ES-I3 (cell line): ENCODE measurements at regions not wholly inside any gene's neighbourhood (a gene's known extent, or its start where the extent isn't known, plus 50 kb on each side); places are given as distances from the start of the nearest gene placed in this dataset.

ENCODE experiments used
- H3K36me3 ChIP-seq: 2 replicates; pipeline ENCODE4 v1.6.1; 2013; ENCODE audit warnings: mild to moderate bottlenecking, low read length, control low read depth, moderate library complexity; ENCODE audit not compliant: insufficient read depth
- H3K4me1 ChIP-seq: 2 replicates; pipeline ENCODE4 v1.6.1; 2013; ENCODE audit warnings: mild to moderate bottlenecking, control low read depth, low read length; ENCODE audit not compliant: insufficient read depth
- H3K9ac ChIP-seq: 2 replicates; pipeline ENCODE4 v1.6.1; 2013; ENCODE audit warnings: low read depth, mild to moderate bottlenecking, low read length, moderate library complexity
- H3K9me3 ChIP-seq: 2 replicates; pipeline ENCODE4 v1.6.1; 2013; ENCODE audit warnings: mild to moderate bottlenecking, low read length, moderate library complexity; ENCODE audit not compliant: control insufficient read depth, insufficient read depth

DNA sequence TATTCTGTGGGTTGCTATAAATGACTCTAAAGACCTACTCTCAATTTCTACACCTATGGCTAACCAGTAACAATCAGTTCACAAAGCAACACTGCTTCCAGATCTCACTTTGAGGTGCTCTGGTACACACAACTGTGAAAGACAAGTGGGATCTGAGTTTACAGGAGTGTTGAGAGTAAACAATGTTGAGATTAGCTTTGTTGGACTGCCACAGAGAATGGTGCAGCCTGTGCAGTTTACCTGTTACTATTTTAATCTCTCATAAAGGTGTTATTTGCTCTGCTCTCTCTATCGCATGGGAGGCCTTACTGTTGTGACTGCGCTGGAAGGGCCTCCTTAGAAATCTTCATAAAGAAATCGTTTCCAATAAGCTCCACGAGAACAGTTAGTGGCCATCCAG lies 112.0 kb downstream of the SOX2 start:
- no peaks in the 10 kb centered on the region for H3K36me3 ChIP-seq
- H3K9ac ChIP-seq: no peak overlapping the region
- no peaks in the 10 kb centered on the region for H3K9me3 ChIP-seq
- peaks cover 4% of the 10 kb centered on the region; the same call in 1 of the 2 replicates for H3K4me1 ChIP-seq

DNA sequence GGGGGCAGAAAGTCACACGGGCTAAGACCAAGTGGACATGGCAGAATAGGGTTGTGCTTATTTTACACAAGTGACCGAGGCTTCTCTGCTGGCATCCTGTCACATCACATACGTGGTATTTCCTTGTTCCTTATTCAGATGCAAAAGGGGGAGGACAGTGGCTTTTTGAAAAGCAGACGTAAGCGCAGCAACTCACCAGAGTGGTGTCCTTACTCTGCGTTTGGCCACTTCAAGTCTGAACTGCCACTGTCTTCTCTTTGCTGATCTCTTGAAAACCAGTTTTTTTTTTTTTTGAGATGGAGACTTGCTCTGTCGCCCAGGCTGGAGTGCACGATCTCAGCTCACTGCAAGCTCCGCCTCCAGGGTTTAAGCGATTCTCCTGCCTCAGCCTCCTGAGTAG lies 113.2 kb downstream of the SOX2 start:
- peak overlapping the region; percentile 7; the same call in 1 of the 2 replicates for H3K9ac ChIP-seq
- peaks cover 4% of the 10 kb centered on the region; the same call in 1 of the 2 replicates for H3K4me1 ChIP-seq
- no peaks in the 10 kb centered on the region for H3K9me3 ChIP-seq
- no peaks in the 10 kb centered on the region for H3K36me3 ChIP-seq

DNA sequence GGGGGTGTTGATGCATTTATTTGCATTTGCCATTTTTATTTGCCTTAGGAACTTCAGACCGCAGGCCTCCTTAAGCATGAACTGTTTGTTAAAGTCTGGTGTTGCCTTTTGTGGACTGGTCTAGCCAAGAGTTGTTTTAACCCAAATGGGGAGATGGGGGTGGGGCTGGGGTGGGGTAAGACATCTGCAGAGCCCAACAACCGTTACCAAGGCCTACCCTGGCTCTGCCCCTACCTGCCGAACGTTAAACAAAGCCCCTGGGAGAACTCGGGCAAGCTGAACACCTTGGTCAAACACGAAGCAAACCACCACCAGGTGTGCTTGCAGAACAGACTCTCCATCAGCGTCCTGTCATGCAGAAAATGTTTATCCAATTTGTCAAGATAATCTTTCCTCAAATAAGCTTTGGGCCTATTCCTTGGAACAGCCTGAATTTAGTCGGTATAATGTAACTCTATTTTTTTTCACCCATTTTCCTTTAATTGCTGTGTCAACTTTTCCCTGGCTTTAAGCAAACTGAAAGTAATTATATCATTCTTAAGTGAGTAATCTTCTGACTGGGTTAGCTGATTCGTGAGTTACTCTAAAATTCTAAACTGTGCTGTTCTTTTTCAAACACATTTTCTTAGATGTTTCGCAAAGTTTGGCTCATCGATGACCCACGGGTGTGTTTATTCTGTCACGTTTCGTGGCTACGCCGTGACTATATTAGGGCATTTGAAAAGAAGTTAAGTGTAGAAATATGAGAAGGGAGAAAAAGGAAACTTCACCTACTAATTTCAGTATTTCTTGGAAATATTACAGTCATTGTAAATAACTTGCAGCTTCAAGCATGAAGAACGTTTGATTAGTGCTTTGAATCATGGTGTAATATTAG lies 127.6 kb downstream of the SOX2 start:
- Histone ChIP-seq H3K9ac (no peak overlapping the region), H3K9me3 (no peaks in the 10 kb centered on the region), H3K4me1 (peaks cover 5% of the 10 kb centered on the region), H3K36me3 (no peaks in the 10 kb centered on the region)

DNA sequence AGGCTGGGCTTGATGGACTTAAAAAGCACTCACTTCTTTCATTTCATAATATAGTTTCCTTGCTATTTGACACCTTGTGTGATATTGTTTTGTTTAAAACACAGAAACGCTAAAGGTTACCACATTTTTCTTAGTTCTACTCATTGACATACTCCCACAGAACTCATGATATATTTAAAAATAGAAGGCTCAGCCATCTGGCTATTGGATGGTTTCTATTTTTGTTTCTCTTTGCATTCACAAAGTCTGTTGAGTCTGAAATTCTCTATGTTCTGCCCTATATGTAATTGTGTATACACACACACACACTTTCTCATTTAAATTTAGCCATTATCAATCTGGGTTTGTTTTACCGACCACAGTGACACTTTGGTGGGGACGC lies 128.2 kb downstream of the SOX2 start:
- no peaks in the 10 kb centered on the region for H3K9me3 ChIP-seq
- no peak overlapping the region for H3K9ac ChIP-seq
- no peaks in the 10 kb centered on the region for H3K36me3 ChIP-seq
- peaks cover 5% of the 10 kb centered on the region; the same call in 1 of the 2 replicates for H3K4me1 ChIP-seq

DNA sequence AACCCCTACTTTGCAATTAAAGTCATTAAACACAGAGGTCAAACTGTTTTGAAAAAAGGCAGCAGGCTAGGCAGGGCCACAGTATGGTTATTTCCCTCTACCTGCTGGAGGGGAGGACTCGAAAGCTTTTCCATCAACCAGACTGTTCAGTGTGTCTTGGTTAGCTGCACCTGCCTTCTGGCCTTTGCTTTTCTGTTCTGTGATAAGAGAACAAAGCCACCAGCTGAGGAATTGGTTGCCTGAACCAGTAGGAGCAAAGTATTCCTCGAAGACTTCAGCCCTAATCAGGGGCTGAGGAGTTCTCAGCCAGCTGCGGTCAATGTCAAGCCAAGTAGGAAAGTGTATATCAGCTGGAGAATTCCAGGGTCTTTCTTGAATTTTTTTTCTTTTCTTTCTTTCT lies 132.5 kb downstream of the SOX2 start:
- Histone ChIP-seq H3K9ac (no peak overlapping the region), H3K36me3 (no peaks in the 10 kb centered on the region), H3K4me1 (peaks cover 8% of the 10 kb centered on the region; the same call in 1 of the 2 replicates)

DNA sequence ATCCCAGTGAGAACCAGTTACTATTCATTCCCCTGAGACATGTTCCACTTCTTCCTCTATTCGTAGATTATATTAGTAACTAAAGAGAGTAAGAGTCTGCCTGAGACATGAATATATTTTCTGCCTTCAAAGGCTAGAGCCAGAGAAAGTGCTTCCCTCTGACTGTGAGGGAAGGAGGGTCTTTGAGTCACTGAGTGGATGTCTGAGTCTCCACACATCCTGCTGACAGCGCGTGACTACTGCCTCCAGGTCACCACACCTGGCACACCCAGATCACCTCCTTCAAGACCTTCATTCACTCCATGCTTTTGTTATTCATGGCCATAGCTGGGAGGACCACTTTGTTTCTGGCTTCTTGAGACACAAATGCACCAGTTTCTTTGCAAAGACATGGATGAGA lies 135.6 kb downstream of the SOX2 start:
- Histone ChIP-seq H3K9me3 (no peaks in the 10 kb centered on the region), H3K4me1 (peaks cover 3% of the 10 kb centered on the region; the same call in 1 of the 2 replicates), H3K9ac (no peak overlapping the region), H3K36me3 (no peaks in the 10 kb centered on the region)

More for the DNA sequence above, 132.5 kb downstream of the SOX2 start:
- no peaks in the 10 kb centered on the region for H3K9me3 ChIP-seq

DNA sequence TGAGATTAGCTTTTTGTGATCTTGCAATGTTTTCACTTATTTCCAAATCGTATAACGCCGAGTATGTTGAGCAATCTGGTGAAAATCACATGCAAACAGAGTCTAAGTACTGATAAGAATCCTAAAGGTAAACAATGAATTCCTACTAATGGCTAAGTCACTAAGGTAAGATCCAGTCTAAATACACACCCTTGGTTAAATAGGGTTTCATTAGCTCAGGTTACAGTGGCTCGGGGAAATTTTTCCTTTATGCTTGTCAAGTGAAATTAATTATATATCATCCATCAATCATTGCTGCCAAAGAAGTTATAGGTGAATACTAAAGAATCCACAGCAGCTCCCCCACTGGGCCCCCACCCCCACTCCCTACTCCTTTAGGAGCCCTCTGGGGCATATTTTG lies 139.3 kb downstream of the SOX2 start:
- Histone ChIP-seq H3K9me3 (no peaks in the 10 kb centered on the region), H3K36me3 (no peaks in the 10 kb centered on the region), H3K4me1 (peaks cover 8% of the 10 kb centered on the region), H3K9ac (no peak overlapping the region)

DNA sequence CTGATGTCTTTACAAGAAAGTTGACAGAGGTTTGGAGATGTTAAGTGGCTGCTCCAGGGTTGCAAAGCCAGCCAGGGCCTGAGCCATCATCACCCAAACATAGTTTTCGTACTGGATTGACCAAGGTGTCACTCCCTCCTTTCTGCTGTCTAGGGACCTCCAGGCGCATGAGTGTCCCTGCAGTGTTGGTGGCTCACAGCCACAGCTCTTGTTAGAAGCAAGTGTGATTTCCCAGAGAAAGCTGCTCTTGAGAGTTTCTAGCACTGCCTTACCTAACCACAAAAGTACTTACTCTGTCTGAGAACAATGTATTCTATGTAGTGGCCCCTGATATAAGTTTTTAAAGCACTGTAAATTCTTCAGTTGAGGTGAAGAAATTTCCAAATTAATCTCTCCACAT lies 144.1 kb downstream of the SOX2 start:
- Histone ChIP-seq H3K36me3 (no peaks in the 10 kb centered on the region), H3K9ac (no peak overlapping the region), H3K9me3 (no peaks in the 10 kb centered on the region), H3K4me1 (peaks cover 20% of the 10 kb centered on the region)

DNA sequence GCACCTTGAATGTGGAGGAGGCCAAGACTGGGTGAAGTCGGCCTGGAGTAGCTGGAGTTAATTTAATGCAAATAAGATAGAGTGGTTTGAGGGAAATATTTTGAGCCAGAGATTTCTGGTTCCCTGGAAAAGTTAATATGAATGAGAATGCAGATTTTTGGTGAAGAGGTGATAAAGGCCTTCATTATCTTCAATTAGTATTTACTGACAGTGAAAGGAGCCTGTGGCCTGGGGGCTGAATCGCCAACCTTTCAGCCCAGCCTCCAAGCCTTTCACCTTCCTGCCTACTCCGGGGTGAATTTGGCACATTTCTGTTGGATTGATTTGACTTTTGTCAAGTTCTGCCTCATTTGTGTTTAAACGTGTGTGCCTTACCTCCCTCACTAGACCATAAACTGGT lies 147.8 kb downstream of the SOX2 start:
- Histone ChIP-seq H3K4me1 (peaks cover 35% of the 10 kb centered on the region), H3K9me3 (no peaks in the 10 kb centered on the region), H3K36me3 (no peaks in the 10 kb centered on the region), H3K9ac (peak overlapping the region; percentile 18)

DNA sequence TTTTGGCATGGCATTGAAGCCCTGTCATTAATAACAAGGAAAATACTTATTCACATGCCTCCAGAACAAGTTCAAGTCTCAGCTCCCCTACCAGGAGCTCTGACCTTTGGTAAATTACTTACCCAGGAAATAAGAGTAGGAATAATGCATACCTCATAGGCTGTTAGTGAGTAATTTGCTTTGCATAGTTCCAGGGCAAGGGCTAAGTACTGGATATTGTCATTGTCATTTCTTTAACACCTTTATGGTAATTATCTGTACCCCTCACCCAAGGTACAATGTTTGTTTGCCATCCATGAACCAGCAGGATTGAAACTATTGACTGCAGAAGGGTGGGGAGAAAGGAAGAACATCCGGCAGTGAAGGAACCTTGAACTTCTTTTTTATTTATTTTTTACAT lies 148.5 kb downstream of the SOX2 start:
- no peak overlapping the region; the same call in 1 of the 2 replicates for H3K9ac ChIP-seq
- no peaks in the 10 kb centered on the region for H3K9me3 ChIP-seq
- H3K36me3 ChIP-seq: no peaks in the 10 kb centered on the region
- peaks cover 35% of the 10 kb centered on the region for H3K4me1 ChIP-seq

DNA sequence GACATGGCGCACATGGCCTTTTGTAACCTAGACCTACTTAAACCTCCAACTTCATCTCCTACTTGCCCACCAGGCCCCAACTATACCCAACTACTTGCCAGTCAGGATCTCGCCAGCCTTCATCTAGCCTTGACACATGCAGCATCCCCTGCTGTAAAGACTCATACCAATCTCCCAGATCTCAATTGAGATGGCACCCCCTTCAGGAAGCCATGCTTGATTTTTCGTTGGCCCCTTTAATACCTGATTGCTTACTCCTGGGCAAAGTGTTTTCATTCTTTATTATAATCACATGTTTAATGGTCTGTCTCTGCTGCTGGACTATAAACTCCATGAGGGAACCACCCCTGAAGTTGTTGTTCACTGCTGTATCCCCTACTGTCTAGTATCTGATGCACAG lies 150.8 kb downstream of the SOX2 start:
- Histone ChIP-seq H3K9ac (no peak overlapping the region), H3K36me3 (no peaks in the 10 kb centered on the region), H3K4me1 (peaks cover 30% of the 10 kb centered on the region), H3K9me3 (no peaks in the 10 kb centered on the region)

DNA sequence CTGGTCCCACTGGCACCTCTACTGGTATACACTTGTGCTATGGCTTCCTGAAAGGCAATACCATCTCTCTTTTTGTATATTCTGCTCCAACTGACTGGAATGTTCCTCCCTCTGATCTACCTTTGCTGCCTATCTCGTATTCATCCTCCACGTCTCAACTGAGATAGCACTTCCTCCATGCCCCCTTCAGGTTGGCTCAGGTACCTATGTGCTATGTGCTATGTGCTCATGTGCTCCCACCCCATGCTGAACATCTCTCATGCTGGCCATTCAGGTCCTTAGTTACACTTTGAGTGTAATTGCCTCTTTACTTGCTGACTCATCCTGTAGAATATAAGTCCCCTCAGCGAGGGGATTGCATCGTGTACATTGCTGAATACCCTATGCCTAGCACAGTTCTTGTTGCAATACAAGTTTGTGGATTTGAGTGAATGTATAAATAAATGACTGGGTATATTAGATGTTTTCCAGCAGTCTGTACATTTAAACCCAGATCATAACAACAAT lies 156.9 kb downstream of the SOX2 start:
- Histone ChIP-seq H3K9ac (no peak overlapping the region), H3K9me3 (no peaks in the 10 kb centered on the region), H3K36me3 (no peaks in the 10 kb centered on the region), H3K4me1 (no peaks in the 10 kb centered on the region; the same call in 1 of the 2 replicates)

DNA sequence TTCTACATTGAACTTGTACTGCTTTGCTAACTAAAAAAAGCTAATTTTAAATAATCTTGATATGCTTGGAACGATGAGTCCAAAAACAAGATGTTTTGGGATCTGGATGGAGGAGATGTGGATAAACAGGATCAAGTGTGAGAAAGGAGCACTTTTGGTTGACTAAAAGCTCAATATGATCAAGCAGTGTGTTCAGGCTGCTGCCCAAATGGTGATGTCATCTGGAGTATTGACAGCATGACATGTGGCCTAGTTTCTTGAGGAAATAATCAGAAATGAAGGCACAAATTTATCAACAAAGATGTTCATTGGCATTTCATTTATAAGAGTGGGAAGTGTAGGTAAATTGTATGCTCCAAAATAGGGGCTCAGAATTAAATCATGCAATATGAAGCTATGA lies 161.2 kb downstream of the SOX2 start:
- H3K4me1 ChIP-seq: no peaks in the 10 kb centered on the region; the same call in 1 of the 2 replicates
- no peaks in the 10 kb centered on the region for H3K9me3 ChIP-seq
- no peak overlapping the region for H3K9ac ChIP-seq
- H3K36me3 ChIP-seq: no peaks in the 10 kb centered on the region

DNA sequence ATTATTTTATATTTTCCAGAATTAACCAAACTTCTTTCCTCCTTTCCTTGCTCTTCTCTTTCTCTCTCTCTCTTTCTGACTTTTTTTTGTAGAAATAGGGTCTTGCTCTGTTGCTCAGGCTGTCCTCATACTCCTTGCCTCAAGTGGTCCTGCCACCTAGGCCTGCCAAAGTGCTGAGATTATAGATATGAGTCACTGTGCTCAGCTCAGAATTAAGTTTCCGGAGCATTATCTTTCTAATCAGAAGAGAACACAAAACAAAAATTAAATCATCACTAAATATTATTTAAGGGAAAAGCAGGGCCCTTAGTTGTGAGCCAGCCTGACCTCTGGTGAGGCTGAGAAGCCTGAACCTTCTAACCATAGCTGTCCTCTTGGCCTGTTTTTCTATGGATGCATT lies 168.2 kb downstream of the SOX2 start:
- H3K4me1 ChIP-seq: no peaks in the 10 kb centered on the region; the same call in 1 of the 2 replicates
- H3K9ac ChIP-seq: no peak overlapping the region

DNA sequence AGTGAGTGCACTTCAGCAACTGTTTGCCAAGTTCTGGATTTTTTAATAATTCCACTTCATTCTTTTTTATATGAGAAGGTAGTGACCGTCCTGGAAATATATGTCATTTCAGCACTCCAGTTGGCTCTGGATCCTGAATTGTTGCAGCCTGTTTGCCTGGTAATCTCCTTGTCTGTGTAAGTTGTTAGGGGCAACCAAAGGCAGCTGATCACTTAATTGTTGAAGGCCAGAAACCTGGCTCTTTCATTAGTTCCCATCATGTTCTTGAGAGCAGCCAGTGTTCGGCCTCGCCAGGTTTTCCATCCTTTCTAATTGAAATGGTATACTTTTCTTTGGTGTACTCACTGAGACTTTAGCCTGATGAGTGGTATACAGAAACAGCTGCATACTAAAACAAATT lies 168.6 kb downstream of the SOX2 start:
- Histone ChIP-seq H3K9ac (no peak overlapping the region), H3K4me1 (no peaks in the 10 kb centered on the region; the same call in 1 of the 2 replicates), H3K9me3 (no peaks in the 10 kb centered on the region), H3K36me3 (no peaks in the 10 kb centered on the region)

More for the DNA sequence above, 168.2 kb downstream of the SOX2 start:
- no peaks in the 10 kb centered on the region for H3K9me3 ChIP-seq
- H3K36me3 ChIP-seq: no peaks in the 10 kb centered on the region
